ENCODE measurements at regions not wholly inside any gene's neighbourhood (a gene's known extent, or its start where the extent isn't known, plus 50 kb on each side); places are given as distances from the start of the nearest gene placed in this dataset.

DNA sequence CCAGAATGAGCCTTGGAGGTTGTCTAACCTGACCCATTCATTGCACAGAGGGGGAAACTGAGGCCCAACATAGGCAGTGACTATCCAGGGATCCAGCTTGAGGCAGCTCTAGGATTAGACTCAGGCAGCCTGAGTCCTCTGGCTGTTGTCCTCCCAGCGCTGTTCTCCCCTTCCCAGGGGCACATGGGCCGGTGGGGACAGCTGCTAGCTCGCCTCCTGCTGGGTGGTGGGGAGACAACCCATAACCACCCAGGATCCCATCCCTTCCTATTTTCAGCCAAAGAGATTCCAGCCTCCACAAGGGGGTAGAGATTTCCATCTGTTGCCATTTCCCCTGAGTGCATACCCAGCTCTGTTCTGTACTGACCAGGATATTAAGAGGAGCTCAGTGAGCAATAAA, 145.1 kb upstream of the GPR26 start:
- intact Hi-C loops (cut with micrococcal nuclease), result no loop called here

DNA sequence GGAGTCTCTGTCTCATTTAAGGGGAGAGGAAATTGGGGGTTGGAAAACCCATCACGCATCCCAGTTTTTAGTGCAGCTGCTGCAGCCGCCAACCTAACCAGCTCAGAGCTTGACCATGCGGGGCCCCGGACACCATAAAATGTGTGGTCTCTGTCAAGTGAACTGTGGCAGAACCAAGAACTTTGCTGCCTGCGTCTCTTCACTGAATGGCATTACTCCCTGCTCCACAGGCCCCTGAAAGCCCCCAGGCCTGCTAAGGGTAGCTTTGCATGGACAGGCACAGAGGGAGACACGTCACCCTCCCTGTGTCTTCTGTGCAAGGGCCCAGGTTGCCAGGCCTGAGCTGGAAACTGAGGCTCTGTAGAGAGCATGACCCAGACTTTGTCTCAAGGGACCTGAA, 144.6 kb upstream of the GPR26 start:
- intact Hi-C loops (cut with micrococcal nuclease), result no loop called here

DNA sequence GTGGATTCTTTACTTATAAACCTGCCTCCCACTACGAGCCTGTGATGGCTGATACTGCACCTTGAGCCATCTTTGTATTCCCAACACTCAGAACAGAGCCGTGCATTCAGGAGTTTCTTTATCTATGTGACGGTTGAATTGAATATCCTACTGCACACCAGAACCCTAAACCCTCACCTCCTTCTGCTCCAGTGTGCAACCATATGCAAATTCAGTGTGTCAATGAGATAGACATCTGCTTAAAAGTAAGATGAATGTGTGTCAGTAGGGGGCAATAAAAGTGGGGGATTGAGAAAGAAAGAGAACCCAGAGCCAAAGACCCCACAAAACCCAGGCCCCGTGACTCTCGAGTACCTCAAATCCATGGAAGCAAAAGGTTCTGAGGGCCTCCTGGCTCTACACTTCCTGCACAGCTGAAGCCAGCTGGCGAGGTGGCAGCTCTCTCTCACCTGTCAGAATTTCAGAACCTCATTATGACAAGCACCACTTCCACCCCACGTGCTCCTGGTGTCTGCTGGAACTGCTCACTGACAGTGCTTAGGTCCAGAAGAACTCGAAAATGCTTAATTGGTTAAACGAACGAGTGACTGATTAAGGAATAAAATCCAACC, 143.3 kb upstream of the GPR26 start:
- intact Hi-C loops (cut with micrococcal nuclease), result no loop called here

DNA sequence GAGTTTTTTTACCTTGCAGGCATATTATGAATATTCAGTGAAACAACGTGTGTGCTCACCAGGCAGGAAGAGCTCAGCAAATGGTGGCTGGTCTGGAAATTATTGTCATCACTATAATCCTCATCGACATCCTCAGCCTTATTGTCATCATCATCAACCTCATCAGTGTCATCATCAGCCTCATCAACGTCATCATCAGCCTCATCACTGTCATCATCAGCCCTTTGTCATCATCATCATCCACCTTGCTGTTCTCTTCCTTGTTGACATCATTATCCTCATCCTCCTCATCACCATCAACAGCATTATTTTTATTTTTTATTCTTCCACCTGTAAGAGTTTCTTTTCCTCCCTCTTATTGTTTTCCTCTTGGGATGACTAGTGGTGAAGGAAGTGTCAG, 142.3 kb upstream of the GPR26 start:
- intact Hi-C loops (cut with micrococcal nuclease), result no loop called here

DNA sequence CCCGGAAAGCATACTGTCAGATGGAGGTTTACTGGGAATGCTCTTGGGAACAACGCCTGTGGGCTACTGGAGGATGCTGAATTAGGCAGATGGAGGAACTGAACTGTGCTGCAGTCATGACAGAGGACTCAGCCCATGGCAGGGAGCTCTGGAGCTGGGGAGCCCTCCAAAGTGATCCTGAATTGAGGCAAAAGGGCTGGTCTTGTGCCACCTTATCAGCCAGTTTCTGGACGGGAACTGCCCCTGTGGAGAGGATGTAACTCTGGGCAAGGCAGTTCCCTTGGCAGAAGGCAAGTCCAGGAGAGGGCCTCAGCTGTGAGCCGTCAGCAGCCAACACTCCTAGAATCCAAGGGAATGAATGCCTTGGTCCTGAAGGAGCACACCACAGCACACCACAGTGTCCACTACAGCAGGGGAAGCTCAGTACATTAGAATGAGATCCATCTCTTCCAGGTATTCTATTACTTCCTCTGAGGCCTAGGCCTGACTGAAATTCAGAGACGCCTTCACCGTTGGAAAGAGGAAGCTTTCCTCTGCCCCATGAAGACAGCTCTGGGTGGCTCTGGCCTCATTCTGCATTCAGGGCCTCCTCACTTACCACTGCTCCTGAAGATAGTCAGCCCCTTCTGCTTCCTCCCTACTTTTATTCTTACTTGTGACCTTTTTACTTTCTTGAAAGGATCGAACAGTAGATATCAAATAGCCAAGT, 139.6 kb upstream of the GPR26 start:
- intact Hi-C loops (cut with micrococcal nuclease), result no loop called here

DNA sequence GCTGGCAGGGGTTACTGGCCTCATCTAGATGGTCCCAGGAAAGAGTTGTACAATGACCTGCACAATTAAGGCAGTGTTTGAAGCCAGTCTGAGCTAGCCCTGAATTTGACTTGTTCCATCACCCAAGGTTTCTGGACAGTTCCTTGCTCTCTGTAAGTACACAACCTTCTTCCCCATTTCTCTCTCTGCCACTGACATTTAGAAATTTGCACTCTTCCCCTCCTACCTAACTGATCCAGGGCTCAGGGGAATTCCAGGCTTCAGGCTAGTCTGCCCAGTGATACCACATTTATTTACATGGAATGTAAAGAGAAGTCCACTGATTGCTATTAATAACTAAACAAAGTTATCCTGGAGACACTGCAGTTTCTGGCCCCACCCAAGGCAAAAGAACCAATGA, 139.0 kb upstream of the GPR26 start:
- intact Hi-C loops (cut with micrococcal nuclease), result no loop called here

DNA sequence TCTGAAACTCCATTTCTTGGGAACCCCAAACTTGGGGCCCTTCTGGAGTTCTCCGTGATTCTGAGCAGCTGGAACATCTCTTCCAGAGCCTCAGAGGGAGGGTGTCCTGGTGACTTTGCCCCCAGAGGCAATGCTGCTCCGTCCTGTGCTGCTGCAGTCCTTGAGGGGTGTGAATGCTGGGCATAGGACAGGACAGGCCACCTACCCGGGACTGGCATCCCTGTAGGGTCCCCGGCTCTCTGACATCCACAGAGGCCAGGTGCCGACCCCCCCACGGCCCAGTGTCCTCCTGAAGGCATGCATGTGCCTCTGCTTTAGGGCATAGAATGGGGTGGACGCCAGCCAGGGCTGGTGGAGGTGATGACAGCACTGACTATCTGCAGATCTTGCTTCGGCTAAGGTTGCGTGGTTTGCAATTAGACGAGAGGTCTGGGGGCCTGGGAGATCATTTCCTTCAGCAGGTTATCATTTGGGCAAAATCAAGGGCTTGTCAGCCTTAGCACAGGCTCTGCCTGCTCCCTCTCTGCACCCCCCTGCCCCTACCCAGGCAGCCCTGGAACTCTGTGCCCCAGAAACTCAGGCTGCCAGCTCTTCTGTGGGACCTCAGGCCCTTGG, 136.9 kb upstream of the GPR26 start:
- intact Hi-C loops (cut with micrococcal nuclease), result no loop called here

DNA sequence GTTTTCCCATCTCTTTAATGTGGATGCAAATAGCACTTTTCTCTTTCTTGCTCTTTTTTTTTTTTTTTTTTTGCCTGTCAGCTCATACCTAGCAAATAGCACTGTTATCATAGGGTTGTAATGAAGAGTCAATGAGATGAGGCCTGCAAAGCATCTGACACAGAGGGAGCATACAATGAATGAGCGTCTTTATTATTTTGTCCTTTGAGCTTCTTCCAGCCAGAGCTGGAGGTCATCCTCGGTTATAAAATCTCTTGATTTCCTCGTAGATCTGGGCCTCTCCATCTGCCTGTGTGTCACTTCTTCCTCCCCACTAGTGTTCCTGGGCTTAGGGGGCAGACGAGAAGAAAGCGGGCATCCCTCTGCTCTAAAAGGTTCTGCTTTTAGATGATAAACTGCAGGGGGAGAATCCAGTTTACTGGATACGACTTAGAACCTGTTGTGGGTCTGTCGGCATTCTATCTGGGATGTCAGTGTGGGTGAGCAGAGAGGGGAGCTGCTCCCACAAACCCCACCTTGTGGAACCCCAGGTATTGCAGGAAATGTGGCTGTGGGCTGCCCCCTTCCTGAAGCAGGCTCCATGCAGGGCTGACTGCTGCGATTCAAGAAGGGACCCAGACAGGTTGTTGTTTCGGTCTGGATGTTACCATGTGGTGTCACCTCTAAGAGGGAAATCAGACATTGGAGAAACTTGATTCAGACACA, 135.8 kb upstream of the GPR26 start:
- intact Hi-C loops (cut with micrococcal nuclease), result no loop called here

DNA sequence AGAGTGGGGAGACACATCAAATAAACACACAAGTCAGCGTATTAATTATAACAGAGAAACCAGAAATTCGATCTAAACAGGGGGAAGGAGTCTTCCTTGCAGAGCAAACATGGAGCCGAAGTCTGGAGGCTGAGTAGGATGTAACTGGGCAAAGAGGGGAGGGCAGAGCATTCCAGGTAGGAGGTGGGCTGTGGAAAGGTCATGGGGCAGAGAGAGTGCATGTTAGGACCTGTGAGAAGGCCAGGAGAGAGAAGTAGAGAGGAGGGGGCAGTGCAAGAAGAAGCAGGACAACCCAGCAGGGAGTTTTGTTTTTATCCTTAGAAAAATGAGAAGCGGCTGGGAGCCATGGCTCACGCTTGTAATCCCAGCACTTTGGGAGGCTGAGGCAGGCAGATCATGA, 130.8 kb upstream of the GPR26 start:
- intact Hi-C loops (cut with micrococcal nuclease), result no loop called here

DNA sequence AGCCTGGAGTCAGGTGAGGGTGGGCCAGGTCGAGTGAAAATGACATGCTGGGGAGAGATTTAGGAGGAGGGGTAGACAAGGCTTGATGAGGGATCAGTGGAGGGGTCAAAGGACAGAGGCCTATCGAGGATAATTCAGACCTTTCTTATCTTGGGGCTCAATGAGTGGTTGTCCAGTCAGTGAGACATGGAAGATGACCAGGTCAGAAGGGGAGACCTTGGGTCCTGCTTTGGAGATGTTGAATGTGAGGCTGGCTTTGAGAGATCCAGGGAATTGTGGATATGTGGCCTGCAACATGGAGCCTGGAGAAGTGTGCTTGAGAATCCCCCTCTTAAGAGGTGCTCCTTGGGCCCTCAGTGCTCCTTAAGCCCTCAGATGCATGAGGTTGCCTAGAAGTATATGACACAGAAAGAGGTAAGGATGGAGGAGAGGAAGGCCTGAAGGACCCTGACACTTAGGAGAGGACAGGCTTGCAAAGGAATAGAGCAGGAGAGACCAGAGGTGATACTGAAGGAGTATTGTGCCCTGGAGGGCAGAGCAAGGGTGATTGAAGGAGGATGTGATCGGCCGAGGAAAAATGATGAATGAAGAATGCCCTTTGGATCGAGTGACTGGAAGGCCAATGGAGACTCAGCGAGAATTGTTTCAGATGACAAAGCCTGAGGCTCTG, 129.8 kb upstream of the GPR26 start:
- intact Hi-C loops (cut with micrococcal nuclease), result no loop called here

DNA sequence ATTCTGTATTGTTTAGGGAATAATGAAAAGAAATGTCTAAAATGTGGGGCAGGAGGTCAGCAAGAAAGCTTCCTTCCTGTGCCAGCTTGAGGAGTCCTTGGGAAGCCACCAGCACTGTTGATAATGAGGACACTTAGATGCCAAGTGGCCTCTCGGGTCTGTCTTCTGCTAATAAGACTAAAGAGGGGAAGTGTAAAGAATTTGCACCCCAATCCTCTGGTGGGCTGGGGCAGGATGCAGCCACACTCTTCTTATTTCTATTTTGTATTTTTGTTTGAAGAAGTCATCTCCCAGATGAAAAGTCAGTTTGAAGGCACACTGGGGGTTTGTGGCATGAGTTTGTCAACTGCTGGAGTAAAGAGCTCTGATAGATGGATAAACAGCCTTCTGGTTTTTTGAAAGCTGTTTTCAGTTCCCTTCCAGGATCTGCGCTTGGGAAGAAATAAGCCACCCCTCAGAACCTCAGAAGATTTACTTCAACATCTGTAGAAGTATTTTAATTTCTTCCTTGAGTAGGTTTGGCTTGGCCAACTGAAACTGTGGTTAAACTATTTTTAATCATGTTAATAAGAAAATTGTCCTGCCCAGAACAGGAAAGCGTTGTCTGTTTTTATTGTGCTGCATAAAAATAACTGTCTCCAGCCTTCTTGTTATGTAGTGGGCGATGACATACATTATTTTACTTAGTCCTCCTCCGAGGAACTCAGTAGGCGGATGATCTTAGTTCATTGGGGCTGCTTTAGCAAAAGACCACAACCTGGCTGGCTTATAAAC, 128.8 kb upstream of the GPR26 start:
- intact Hi-C loops (cut with micrococcal nuclease), result no loop called here

DNA sequence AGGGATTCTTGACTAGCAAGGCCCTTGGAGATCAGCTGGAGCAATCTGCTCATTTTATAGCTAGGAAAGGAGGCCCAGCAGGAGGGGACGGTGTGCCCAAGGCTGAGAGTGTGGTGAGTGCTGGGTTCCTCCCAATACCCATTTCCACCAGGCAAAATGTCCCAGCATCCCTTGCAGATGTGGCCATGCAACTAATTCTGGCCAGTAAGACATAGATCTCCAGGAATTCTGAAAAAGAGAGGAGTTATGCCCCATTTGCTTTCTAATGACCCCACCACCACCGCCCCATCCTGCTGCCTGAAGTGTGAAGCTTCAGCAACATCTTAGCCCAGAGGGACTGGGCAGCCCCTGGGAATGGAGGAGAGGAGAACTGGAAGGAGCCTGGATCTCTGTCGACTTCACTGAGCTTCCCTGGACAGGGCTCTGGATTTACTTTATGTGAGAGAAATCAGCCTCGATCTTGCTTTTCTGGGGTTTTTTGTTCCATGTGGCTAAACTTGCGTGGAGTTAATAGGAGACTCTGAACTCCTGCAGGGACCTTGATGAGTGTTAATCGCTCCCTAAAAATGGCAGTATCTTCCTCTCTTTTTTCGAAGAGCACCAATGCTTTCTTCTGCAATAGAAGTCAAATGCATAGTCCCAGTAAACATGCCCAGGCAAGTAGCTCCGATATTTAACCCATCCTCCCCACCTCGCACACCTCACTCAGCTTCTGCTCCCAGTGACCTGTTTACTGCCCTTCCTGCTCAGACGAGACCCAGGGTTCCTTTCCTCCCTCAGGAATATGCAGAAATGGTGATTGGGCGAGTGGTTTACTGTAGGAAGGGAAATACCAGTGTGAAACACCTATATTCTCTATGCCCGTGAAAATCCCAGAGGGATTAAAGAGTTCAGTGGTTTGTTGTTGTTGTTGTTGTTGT, 127.5 kb upstream of the GPR26 start:
- intact Hi-C loops (cut with micrococcal nuclease), result no loop called here

DNA sequence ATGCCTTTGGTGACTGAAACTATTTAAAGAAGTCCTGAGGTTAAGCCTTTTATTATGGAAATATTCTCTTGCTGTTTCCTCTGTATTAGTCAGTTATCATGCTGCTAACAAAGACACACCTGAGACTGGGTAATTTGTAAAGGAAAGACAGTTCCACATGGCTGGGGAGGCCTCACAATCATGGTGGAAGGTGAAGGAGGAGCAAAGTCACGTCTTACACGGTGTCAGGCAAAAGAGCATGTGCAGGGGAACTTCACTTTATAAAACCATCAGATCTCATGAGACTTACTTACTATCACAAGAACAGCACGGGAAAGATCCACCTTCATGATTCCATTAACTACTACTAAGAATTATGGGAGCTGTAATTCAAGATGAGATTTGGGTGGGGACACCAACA, 121.2 kb upstream of the GPR26 start:
- intact Hi-C loops (cut with micrococcal nuclease), result no loop called here

DNA sequence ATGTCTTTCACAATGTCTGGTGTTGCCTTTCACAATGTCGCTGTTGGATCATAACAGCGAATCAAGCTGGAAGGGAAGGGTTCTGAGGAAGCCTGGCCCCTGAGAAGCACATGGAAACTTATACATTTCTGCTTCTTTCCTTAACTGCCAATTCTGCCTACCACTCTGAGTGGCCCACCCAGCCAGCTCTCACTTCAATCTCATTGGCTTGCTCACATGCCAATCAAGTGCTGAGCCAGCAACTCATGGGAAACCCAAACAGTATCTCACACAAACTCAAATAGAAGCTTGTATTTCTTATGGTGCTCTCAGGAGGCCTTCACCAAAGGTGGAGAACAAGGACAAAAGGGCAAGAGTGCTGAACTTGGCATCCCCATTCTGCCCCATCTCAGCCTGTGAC, 117.4 kb upstream of the GPR26 start:
- intact Hi-C loops (cut with micrococcal nuclease), result no loop called here

DNA sequence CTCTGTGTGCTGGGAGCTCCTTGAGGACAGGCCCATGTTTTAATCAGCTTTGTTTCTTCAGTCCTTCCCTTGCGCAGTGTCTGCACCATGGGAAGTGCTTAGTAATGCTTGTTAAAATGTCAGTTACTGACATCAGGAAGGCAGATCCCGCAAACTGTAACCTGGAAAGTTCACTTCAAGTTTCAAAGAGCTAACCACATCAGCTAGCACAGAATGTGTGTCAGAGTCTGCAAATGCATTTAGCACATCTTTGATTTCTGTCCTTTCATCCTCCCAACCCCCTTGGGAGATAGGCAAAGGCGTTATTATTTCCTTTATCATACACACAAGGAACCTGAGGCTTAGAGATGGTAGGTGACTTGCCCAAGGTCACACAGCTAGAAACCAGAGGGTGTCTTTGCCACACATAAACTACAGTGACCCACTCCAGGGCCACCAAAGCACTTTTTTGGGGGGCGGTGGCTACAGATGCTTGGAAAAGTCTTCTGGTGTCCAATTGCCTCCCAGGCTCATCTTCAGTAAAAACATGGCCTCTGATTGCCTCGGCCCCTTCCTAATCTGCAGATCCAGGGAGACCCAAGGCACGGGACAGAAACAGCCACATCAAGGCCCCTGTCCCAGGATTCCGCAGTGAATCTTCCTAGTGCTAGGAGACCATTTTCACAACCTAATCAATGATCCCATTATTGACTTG, 116.2 kb upstream of the GPR26 start:
- intact Hi-C loops (cut with micrococcal nuclease), result no loop called here

DNA sequence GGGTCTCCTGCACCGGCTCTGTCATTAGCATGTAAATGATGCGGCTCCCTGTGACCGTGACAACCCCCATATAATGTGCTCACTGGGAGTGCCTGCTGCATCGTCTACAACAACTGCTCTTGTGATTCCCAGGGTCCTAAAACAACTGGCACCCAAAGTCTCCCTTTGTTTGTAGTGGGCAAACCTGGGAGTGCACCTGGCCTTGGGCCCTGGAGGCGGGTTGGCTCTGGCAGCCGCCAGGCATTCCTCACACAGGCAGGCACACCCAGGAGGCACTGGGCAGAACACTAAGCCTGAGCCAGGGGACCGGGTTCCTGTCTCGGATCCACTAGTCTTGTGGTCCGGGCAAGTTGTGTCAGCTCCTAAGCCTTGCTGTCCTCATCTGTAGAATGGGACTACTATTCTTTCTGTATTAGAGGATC, 115.5 kb upstream of the GPR26 start:
- intact Hi-C loops (cut with micrococcal nuclease), result no loop called here

DNA sequence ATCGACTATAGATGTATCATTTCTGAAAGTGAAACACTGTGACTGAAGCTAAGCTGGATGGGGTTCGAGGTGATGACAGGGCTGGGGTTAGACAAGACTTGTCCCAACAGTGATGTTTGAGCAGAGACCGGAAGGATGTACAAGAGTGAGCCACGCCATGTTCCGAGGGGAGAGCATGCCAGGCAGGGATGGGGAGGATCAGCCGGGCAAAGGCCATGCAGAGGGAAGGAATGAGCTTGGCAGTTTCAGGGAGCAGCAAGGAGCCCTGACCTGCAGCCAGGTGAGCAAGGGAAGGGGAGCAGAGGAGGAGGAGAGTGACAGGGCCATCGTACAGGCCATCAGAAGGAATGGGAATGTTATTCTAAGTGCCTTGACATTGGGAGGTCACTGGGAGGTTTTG, 114.9 kb upstream of the GPR26 start:
- intact Hi-C loops (cut with micrococcal nuclease), result no loop called here

DNA sequence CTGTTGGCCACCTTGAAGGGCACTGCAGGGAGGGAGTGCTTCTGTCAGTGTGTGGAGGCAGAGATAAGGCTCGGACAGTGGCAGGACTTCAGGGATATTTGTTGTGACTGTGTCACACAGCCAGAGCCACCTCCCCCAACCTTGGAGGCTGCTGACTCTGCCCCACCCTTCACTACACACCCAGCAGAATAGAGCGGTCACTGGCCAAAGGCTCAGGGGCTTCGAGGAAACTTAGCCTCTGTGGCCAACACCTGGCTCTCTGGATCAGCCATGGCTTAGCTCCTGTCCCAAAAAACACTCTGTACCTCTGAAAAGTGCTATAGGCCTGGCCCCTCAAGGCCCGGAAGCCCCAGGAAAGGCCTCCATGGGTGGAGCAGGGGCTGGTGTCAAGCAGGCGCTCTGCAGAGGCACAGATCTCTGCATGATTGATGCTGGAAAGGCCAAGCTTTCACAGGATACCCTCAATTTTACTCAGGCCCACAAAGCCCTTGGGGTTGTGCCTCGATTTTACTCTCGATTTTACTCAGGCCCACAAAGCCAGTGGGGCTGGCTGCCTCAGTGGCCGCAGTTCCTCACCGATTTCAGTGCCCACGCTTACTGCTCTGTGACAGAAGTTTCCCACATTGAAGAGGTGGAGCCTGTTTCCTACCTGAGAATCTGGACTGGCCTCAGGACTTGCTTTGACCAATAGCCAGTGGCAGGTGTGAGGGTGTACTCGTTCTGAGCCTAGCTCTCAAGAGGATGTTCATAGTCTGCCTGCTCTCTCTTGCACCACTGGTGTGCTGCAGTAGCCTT, 113.2 kb upstream of the GPR26 start:
- intact Hi-C loops (cut with micrococcal nuclease), result no loop called here

Data from T-helper 1 cell treated with Interleukin-12 subunit alpha and Interleukin-12 subunit beta and Interleukin-4 antibody, amounts not matched to agents 30 ng/mL and 1 ng/mL, for 36 hours (primary cell).